Psoas muscle (tissue), 7 donors: ENCODE measurements at regions not wholly inside any gene's neighbourhood (a gene's known extent, or its start where the extent isn't known, plus 50 kb on each side); places are given as distances from the start of the nearest gene placed in this dataset.

Experiments used
- ATAC-seq, 4 donors: fragments of 200-7000 bp; cut with Tn5 transposase; one replicate each; pipeline ENCODE4 v1.9.1; 2020; ENCODE audit warnings: moderate library complexity in 3 of 4, mild to moderate bottlenecking in 2 of 4
- DNase-seq, 2 donors: peaks; one replicate each; pipeline ENCODE4 v3.0.0-alpha.2; 2020
- H3K27ac ChIP-seq: fragments of 200-600 bp; one replicate; pipeline ENCODE4 v1.8.0; 2022
- H3K27me3 ChIP-seq, 3 donors: fragments of 200-600 bp in 1 of 3; one replicate each; pipeline versions ENCODE4 v1.6.1 to v1.8.0; 2013 to 2022; ENCODE audit warnings: low read length in 2 of 3, mild to moderate bottlenecking in 2 of 3, moderate library complexity in 1 of 3; ENCODE audit not compliant: insufficient read depth in 3 of 3
- H3K36me3 ChIP-seq, 2 donors: fragments of 200-600 bp in 1 of 2; one replicate each; pipeline versions ENCODE4 v1.6.1 to v1.8.0; 2013 to 2022; ENCODE audit warnings: low read depth in 1 of 2, mild to moderate bottlenecking in 1 of 2, moderate library complexity in 1 of 2; ENCODE audit not compliant: insufficient read depth in 1 of 2
- H3K4me1 ChIP-seq: fragments of 200-600 bp; one replicate; pipeline ENCODE4 v1.8.0; 2022
- H3K4me3 ChIP-seq: fragments of 200-600 bp; one replicate; pipeline ENCODE4 v1.8.0; 2022; ENCODE audit warnings: mild to moderate bottlenecking
- H3K9me3 ChIP-seq: fragments of 200-600 bp; one replicate; pipeline ENCODE4 v1.8.0; 2022
- CTCF ChIP-seq: fragments of 200-600 bp; IDR thresholded peaks from one replicate; pipeline ENCODE4 v1.8.0; 2022; ENCODE audit warnings: antibody characterized with exemption
- WGBS, 3 donors: extraction: QIAGEN DNeasy Blood & Tissue Kit; methylation state at CpG; one replicate each; pipeline versions ENCODE4 v1.1.6 to v1.1.7; 2013; 5-methylcytosine and 5-hydroxymethylcytosine counted together
- intact Hi-C, 2 donors: fragments of 100-400 bp; cut with DNase I; formaldehyde crosslinking; loops; one replicate each; pipeline versions ENCODE4 v1.11.0 to v1.14.2; 2022
- donor health status: healthy with polysubstance abuse.
- donor health status: DM: no; HTN: no; CAD: no; lungs with moderate emphysema.
- donor health status: Bipolar disorder and iron deficiency.
- donor health status: healthy.
- donor health status: DM: yes; HTN: yes; CAD: no.
- donor health status: DM: no; HTN: no; CAD: no.
- donor health status: DM: yes; HTN: yes; CAD: no.

DNA sequence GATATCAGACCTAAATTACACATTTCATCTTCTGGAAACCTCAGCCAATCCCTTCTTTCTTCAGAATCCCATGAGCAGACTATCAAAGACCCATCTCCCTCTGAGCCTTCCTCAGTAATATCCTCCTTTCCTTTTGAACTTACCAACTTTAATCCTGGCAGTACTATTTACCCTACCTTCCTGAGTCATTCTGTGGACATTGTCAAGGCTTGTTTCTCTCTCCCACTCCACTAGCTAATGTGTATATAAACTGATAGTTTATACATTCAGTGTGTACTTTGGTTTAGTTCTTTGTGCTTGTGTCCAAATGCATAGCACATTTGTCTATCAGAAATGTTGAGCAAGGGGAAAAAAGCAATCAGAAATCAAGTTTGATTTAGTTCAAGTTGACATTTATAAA is 568.3 kb downstream of the CSNK1G3 start:
- ATAC-seq (no peak), DNase-seq (no peak)
- no peaks in the 10 kb centered on the region for H3K27me3 ChIP-seq
- TF ChIP-seq CTCF, result no peak
- intact Hi-C loops, result no loop called here
- no peaks in the 10 kb centered on the region for H3K4me1 ChIP-seq
- no peaks in the 10 kb centered on the region for H3K9me3 ChIP-seq
- H3K4me3 ChIP-seq, result no peak overlapping the region
- H3K36me3 ChIP-seq, result no peaks in the 10 kb centered on the region
- H3K27ac ChIP-seq, result no peak overlapping the region

GRCh38 chr5:124079062-124079461 is 567.1 kb downstream of the CSNK1G3 start:
- intact Hi-C loops, result no loop called here
- no peak for ATAC-seq

GRCh38 chr5:124074500-124074899 is 562.5 kb downstream of the CSNK1G3 start:
- TF ChIP-seq CTCF, result no peak
- H3K27ac ChIP-seq, result no peak overlapping the region
- intact Hi-C loops, result no loop called here
- ATAC-seq, result no peak
- DNase-seq, result no peak
- no peaks in the 10 kb centered on the region for H3K27me3 ChIP-seq
- no peaks in the 10 kb centered on the region for H3K9me3 ChIP-seq
- no peak overlapping the region for H3K4me3 ChIP-seq
- no peaks in the 10 kb centered on the region for H3K36me3 ChIP-seq
- H3K4me1 ChIP-seq, result no peaks in the 10 kb centered on the region

More at GRCh38 chr5:124079062-124079461, 567.1 kb downstream of the CSNK1G3 start:
- Histone ChIP-seq H3K9me3 (no peaks in the 10 kb centered on the region), H3K27ac (no peak overlapping the region), H3K4me1 (no peaks in the 10 kb centered on the region), H3K27me3 (no peaks in the 10 kb centered on the region), H3K36me3 (no peaks in the 10 kb centered on the region), H3K4me3 (no peak overlapping the region)
- DNase-seq, result no peak
- TF ChIP-seq CTCF, result no peak

- Histone ChIP-seq H3K4me1 (no peaks in the 10 kb centered on the region), H3K27ac (no peak overlapping the region), H3K36me3 (no peaks in the 10 kb centered on the region), H3K9me3 (no peaks in the 10 kb centered on the region), H3K4me3 (no peak overlapping the region), H3K27me3 (no peaks in the 10 kb centered on the region)
- no peak for ATAC-seq
- intact Hi-C loops, result no loop called here
- no peak for TF ChIP-seq CTCF
- no peak for DNase-seq
Measured at GRCh38 chr5:124072570-124072969, 560.6 kb downstream of the CSNK1G3 start.

- H3K27me3 ChIP-seq, result no peaks in the 10 kb centered on the region
- no peak for TF ChIP-seq CTCF
- H3K4me3 ChIP-seq, result no peak overlapping the region
- intact Hi-C loops, result no loop called here
- no peaks in the 10 kb centered on the region for H3K36me3 ChIP-seq
- ATAC-seq, result no peak
- no peak for DNase-seq
- no peaks in the 10 kb centered on the region for H3K4me1 ChIP-seq
- no peaks in the 10 kb centered on the region for H3K9me3 ChIP-seq
- 52 to 55% (median 52%) methylated on average over 4 of the region's 4 CpGs for WGBS, 3 donors
- no peak overlapping the region for H3K27ac ChIP-seq
Measured at GRCh38 chr5:124071039-124071438, 559.1 kb downstream of the CSNK1G3 start.
